ENCODE measurements at regions not wholly inside any gene's neighbourhood (a gene's known extent, or its start where the extent isn't known, plus 50 kb on each side); places are given as distances from the start of the nearest gene placed in this dataset.

GRCh38 chr11:91209751-91210150 is 986.9 kb upstream of the CHORDC1 start:
- no peak overlapping the region for H3K4me3 ChIP-seq (ENCODE audit: control extremely low read depth in 1 of 5, extremely low read depth in 1 of 5, insufficient read depth in 1 of 5, low read depth in 2 of 5, low read length in 4 of 5)
- Mint-ChIP-seq H3K27me3 (no peaks in the 10 kb centered on the region), H3K27ac (no peak overlapping the region), H3K4me3 (no peak overlapping the region), H3K9me3 (ENCODE audit: insufficient read depth) (no peaks in the 10 kb centered on the region), H3K4me1 (no peaks in the 10 kb centered on the region)
- no peak overlapping the region for H2AFZ ChIP-seq (ENCODE audit: insufficient read depth, low read depth, low read length, poor library complexity, severe bottlenecking)
- ATAC-seq (ENCODE audit: low read depth) (no peak), DNase-seq (no peak)
- CTCF ChIA-PET, result no interaction called here
- intact Hi-C loops (cut with micrococcal nuclease), result no loop called here
- no peak for TF ChIP-seq EZH2 (IDR thresholded peaks at IDR 0.05; ENCODE audit: borderline replicate concordance, insufficient read depth, low read depth, low read length, poor library complexity, severe bottlenecking)
- no peak for TF ChIP-seq CTCF (IDR thresholded peaks at IDR 0.05)
- H3K4me2 ChIP-seq (replicated peaks; ENCODE audit: low read depth, low read length, poor library complexity, severe bottlenecking), result no peak overlapping the region
- no peaks in the 10 kb centered on the region for H3K36me3 ChIP-seq (replicated peaks in 1 of 2; ENCODE audit: control extremely low read depth in 1 of 2, control insufficient read depth in 1 of 2, extremely low read depth in 1 of 2, insufficient read depth in 2 of 2, low read length in 1 of 2)
- no peaks in the 10 kb centered on the region for H4K20me1 ChIP-seq (ENCODE audit: control insufficient read depth, insufficient read depth, low read length, poor library complexity, severe bottlenecking)
- H3K9ac ChIP-seq (ENCODE audit: low read length), result no peak overlapping the region
- no peaks in the 10 kb centered on the region for H3K9me3 ChIP-seq (ENCODE audit: control extremely low read depth in 1 of 3, control insufficient read depth in 2 of 3, insufficient read depth in 1 of 3, low read length in 2 of 3)
- no peak overlapping the region for H3K27ac ChIP-seq (ENCODE audit: low read length in 2 of 2)
- H3K4me1 ChIP-seq (ENCODE audit: control insufficient read depth in 2 of 2, insufficient read depth in 2 of 2, low read length in 2 of 2), result no peaks in the 10 kb centered on the region
- no peaks in the 10 kb centered on the region for H3K27me3 ChIP-seq (replicated peaks in 1 of 4; ENCODE audit: control extremely low read depth in 1 of 4, control insufficient read depth in 3 of 4, insufficient read depth in 4 of 4, low read length in 3 of 4)
- no peaks in the 10 kb centered on the region for H3K79me2 ChIP-seq (ENCODE audit: control insufficient read depth, insufficient read depth, low read length)
- POLR2A ChIA-PET, result no interaction called here

- H3K27me3 ChIP-seq (replicated peaks in 1 of 4; ENCODE audit: control extremely low read depth in 1 of 4, control insufficient read depth in 3 of 4, insufficient read depth in 4 of 4, low read length in 3 of 4), result no peaks in the 10 kb centered on the region
- ATAC-seq (ENCODE audit: low read depth), result no peak
- H3K27ac Mint-ChIP-seq, result no peak overlapping the region
- TF ChIP-seq CTCF (IDR thresholded peaks at IDR 0.05) (no peak), EZH2 (IDR thresholded peaks at IDR 0.05; ENCODE audit: borderline replicate concordance, insufficient read depth, low read depth, low read length, poor library complexity, severe bottlenecking) (no peak)
- no peak overlapping the region for H3K4me3 ChIP-seq (ENCODE audit: control extremely low read depth in 1 of 5, extremely low read depth in 1 of 5, insufficient read depth in 1 of 5, low read depth in 2 of 5, low read length in 4 of 5)
- H3K36me3 ChIP-seq (replicated peaks in 1 of 2; ENCODE audit: control extremely low read depth in 1 of 2, control insufficient read depth in 1 of 2, extremely low read depth in 1 of 2, insufficient read depth in 2 of 2, low read length in 1 of 2), result no peaks in the 10 kb centered on the region
- H3K4me1 ChIP-seq (ENCODE audit: control insufficient read depth in 2 of 2, insufficient read depth in 2 of 2, low read length in 2 of 2), result no peaks in the 10 kb centered on the region
- no peaks in the 10 kb centered on the region for H3K4me1 Mint-ChIP-seq
- intact Hi-C loops (cut with micrococcal nuclease), result no loop called here
- H3K9me3 ChIP-seq (ENCODE audit: control extremely low read depth in 1 of 3, control insufficient read depth in 2 of 3, insufficient read depth in 1 of 3, low read length in 2 of 3), result no peaks in the 10 kb centered on the region
- DNase-seq, result no peak
- no peak overlapping the region for H3K27ac ChIP-seq (ENCODE audit: low read length in 2 of 2)
- H4K20me1 ChIP-seq (ENCODE audit: control insufficient read depth, insufficient read depth, low read length, poor library complexity, severe bottlenecking), result no peaks in the 10 kb centered on the region
- ChIA-PET CTCF (no interaction called here), POLR2A (no interaction called here)
- no peak overlapping the region for H2AFZ ChIP-seq (ENCODE audit: insufficient read depth, low read depth, low read length, poor library complexity, severe bottlenecking)
- H3K27me3 Mint-ChIP-seq, result no peaks in the 10 kb centered on the region
- no peak overlapping the region for H3K4me2 ChIP-seq (replicated peaks; ENCODE audit: low read depth, low read length, poor library complexity, severe bottlenecking)
- H3K4me3 Mint-ChIP-seq, result no peak overlapping the region
- H3K9ac ChIP-seq (ENCODE audit: low read length), result no peak overlapping the region
- no peaks in the 10 kb centered on the region for H3K9me3 Mint-ChIP-seq (ENCODE audit: insufficient read depth)
- no peaks in the 10 kb centered on the region for H3K79me2 ChIP-seq (ENCODE audit: control insufficient read depth, insufficient read depth, low read length)
Measured at GRCh38 chr11:91209306-91209705, 986.5 kb upstream of the CHORDC1 start.
